Rectal smooth muscle tissue (tissue), 1 donor: ENCODE measurements at regions not wholly inside any gene's neighbourhood (a gene's known extent, or its start where the extent isn't known, plus 50 kb on each side); places are given as distances from the start of the nearest gene placed in this dataset.

Source experiments
- H3K27ac ChIP-seq: one replicate; pipeline ENCODE4 v1.7.0; 2013; ENCODE audit warnings: low read depth, low read length, inconsistent platforms
- H3K27me3 ChIP-seq: one replicate; pipeline ENCODE4 v1.7.0; 2013; ENCODE audit warnings: low read length; ENCODE audit not compliant: control insufficient read depth, insufficient read depth
- H3K36me3 ChIP-seq: one replicate; pipeline ENCODE4 v1.7.0; 2013; ENCODE audit warnings: low read length; ENCODE audit not compliant: control insufficient read depth, insufficient read depth
- H3K4me1 ChIP-seq: one replicate; pipeline ENCODE4 v1.7.0; 2013; ENCODE audit warnings: low read length; ENCODE audit not compliant: control insufficient read depth, insufficient read depth
- H3K4me3 ChIP-seq: one replicate; pipeline ENCODE4 v1.7.0; 2013; ENCODE audit warnings: low read length
- H3K9ac ChIP-seq: one replicate; pipeline ENCODE4 v1.7.0; 2013; ENCODE audit warnings: low read length

GRCh38 chr3:150256318-150256717 lies 151.8 kb upstream of the TSC22D2 start:
- Histone ChIP-seq H3K9ac (no peak overlapping the region), H3K36me3 (no peaks in the 10 kb centered on the region), H3K4me3 (no peak overlapping the region), H3K4me1 (peaks cover 8% of the 10 kb centered on the region), H3K27ac (no peak overlapping the region), H3K27me3 (no peaks in the 10 kb centered on the region)

DNA sequence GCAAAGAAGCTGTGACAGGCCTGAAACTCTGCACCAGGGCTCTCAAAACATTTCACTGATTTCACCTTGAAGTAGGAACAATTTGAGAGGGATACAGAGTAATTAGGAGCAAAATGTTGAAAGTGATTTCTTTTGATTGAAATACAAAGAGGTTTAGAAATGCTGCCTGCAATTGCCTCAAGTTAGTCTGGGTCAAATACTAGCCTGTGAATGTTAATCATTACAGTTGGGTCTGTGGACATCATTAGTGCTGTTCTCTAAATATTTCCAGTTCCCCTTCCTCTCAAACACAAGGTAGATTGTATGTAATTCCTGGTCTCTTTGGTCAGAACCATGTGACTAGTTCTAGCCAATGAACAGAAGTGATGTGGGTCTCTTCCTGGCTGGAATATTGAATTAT lies 152.3 kb upstream of the TSC22D2 start:
- peaks cover 11% of the 10 kb centered on the region for H3K4me1 ChIP-seq
- peak overlapping the region; percentile 10 for H3K27ac ChIP-seq
- H3K4me3 ChIP-seq = no peak overlapping the region
- no peak overlapping the region for H3K9ac ChIP-seq
- H3K36me3 ChIP-seq = no peaks in the 10 kb centered on the region
- no peaks in the 10 kb centered on the region for H3K27me3 ChIP-seq

DNA sequence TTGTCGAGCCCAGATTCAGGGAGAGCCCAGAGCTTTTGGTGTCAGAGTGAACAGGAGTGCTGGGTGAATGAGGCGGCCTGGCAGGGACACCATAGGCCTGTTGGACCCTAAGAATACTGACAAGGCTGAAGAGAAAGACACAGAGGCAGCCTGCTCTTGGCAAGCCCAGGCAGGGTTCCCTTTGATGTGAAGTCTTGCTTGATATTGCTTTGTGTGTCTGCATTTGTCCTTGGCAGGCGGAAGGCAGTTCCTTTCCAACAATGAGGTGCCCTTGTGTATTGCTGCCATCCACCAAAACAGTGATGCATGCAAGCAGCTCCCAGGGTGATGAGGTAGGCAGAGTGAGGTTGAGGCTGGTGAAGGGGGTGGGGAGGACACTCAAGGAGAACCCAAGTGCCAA lies 152.7 kb upstream of the TSC22D2 start:
- Histone ChIP-seq H3K4me3 (no peak overlapping the region), H3K27me3 (no peaks in the 10 kb centered on the region), H3K9ac (no peak overlapping the region), H3K4me1 (peaks cover 11% of the 10 kb centered on the region), H3K27ac (peak overlapping the region; percentile 33), H3K36me3 (no peaks in the 10 kb centered on the region)

DNA sequence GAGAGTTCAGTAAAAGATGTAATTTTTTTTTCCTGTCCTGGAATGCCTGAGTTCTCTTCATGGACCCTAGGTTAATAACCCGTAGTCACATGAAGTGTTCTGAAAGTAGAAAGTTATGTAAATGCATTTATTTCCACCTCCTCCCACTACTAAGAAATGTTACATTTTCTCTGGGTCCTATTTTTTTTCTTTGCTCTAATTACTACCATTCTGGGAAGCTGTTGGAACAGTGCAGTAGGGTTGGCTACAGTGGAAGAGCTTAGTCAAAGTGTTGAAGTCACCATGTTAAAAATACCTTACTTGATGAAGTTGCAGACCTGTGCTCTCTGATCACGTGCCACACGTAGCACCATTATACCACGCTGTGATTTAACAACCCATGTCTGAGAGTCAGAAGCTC lies 153.8 kb upstream of the TSC22D2 start:
- H3K36me3 ChIP-seq = no peaks in the 10 kb centered on the region
- peaks cover 11% of the 10 kb centered on the region for H3K4me1 ChIP-seq
- no peaks in the 10 kb centered on the region for H3K27me3 ChIP-seq
- H3K27ac ChIP-seq = peak overlapping the region; percentile 18
- no peak overlapping the region for H3K9ac ChIP-seq
- H3K4me3 ChIP-seq = no peak overlapping the region

- Histone ChIP-seq H3K4me3 (no peak overlapping the region), H3K27ac (no peak overlapping the region)
Observed at GRCh38 chr3:150253622-150254021, 154.5 kb upstream of the TSC22D2 start.

DNA sequence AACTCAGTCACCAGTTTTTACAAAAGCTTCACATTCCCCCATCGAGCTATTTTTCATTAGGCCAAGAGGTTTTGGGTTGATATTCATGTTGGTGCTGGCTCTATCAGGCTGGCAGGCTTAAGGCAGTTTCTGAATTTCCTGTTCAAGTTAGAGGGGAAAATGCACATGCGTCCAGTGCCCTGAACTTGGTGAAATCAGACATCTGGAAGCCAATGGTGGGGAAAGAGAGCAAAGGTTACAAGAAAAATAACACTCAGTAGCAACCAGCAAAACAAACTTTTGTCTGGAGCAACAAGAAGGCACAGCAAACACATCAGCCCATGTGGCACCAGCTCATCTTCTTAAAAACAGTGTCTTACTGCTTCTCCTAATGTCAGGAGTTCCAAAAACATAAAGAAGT lies 155.6 kb upstream of the TSC22D2 start:
- Histone ChIP-seq H3K9ac (no peak overlapping the region), H3K27ac (no peak overlapping the region), H3K27me3 (no peaks in the 10 kb centered on the region), H3K36me3 (no peaks in the 10 kb centered on the region), H3K4me3 (no peak overlapping the region), H3K4me1 (peaks cover 11% of the 10 kb centered on the region)

More at GRCh38 chr3:150253622-150254021, 154.5 kb upstream of the TSC22D2 start:
- Histone ChIP-seq H3K36me3 (no peaks in the 10 kb centered on the region), H3K27me3 (no peaks in the 10 kb centered on the region), H3K4me1 (peaks cover 11% of the 10 kb centered on the region), H3K9ac (no peak overlapping the region)

GRCh38 chr3:150251187-150252062 lies 156.7 kb upstream of the TSC22D2 start:
- Histone ChIP-seq H3K4me1 (peaks cover 11% of the 10 kb centered on the region), H3K27ac (no peak overlapping the region), H3K27me3 (no peaks in the 10 kb centered on the region), H3K4me3 (peak overlapping the region; percentile 24), H3K36me3 (no peaks in the 10 kb centered on the region), H3K9ac (no peak overlapping the region)

DNA sequence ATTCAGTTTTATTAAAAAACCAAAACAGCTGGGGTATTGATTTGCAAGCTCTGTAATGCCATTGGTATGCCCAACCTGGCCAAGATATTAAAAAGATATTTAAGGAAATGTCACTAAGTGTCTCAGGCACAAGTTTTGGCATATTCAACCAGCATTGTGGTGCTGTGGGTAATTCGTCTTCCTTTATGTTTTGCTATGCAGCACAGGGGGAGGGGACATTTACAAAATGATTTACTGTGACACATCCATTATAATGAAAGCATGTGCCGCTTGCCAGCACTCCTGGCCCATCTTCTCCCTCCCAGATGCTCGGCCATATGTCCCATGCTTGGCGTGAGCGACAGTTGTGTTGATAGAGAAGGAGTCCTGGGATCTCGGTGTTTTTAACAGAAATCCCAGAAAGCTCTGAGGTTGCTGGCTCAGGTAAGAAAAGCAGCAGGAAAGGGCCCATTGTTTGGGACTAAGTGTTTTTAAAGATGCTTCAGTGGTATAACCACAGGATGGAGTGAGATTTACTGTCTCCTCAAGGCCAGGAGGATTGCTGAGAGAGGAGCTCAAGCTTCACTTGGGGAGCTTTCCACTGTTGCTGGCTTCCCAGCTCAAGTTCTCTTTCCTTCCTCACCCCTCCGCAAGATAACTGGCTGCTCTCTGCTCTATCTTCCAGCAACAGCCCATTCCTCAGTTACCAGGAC lies 158.2 kb upstream of the TSC22D2 start:
- no peak overlapping the region for H3K27ac ChIP-seq
- no peak overlapping the region for H3K4me3 ChIP-seq
- H3K4me1 ChIP-seq = peaks cover 11% of the 10 kb centered on the region

GRCh38 chr3:150248888-150249681 lies 159.0 kb upstream of the TSC22D2 start:
- Histone ChIP-seq H3K27me3 (no peaks in the 10 kb centered on the region), H3K4me1 (peaks cover 11% of the 10 kb centered on the region), H3K36me3 (no peaks in the 10 kb centered on the region), H3K9ac (no peak overlapping the region), H3K27ac (peak overlapping the region; percentile 2), H3K4me3 (no peak overlapping the region)

More for the DNA sequence above, 158.2 kb upstream of the TSC22D2 start:
- Histone ChIP-seq H3K27me3 (no peaks in the 10 kb centered on the region), H3K9ac (no peak overlapping the region), H3K36me3 (no peaks in the 10 kb centered on the region)

GRCh38 chr3:150248116-150248887 lies 159.8 kb upstream of the TSC22D2 start:
- H3K4me3 ChIP-seq = no peak overlapping the region
- H3K27ac ChIP-seq = peak overlapping the region; percentile 2

GRCh38 chr3:150247441-150247840 lies 160.7 kb upstream of the TSC22D2 start:
- H3K4me3 ChIP-seq = no peak overlapping the region
- H3K9ac ChIP-seq = no peak overlapping the region
- no peaks in the 10 kb centered on the region for H3K36me3 ChIP-seq
- H3K4me1 ChIP-seq = peaks cover 14% of the 10 kb centered on the region
- H3K27ac ChIP-seq = no peak overlapping the region
- H3K27me3 ChIP-seq = no peaks in the 10 kb centered on the region

More at GRCh38 chr3:150248116-150248887, 159.8 kb upstream of the TSC22D2 start:
- Histone ChIP-seq H3K36me3 (no peaks in the 10 kb centered on the region), H3K9ac (no peak overlapping the region), H3K27me3 (no peaks in the 10 kb centered on the region), H3K4me1 (peaks cover 11% of the 10 kb centered on the region)
